GM12864 (cell line): ENCODE measurements at regions not wholly inside any gene's neighbourhood (a gene's known extent, or its start where the extent isn't known, plus 50 kb on each side); places are given as distances from the start of the nearest gene placed in this dataset.

Experiments used
- DNase-seq: peaks from one replicate; pipeline ENCODE4 v3.0.0-alpha.2; 2011; ENCODE audit warnings: low read depth
- H3K4me3 ChIP-seq: 2 replicates; pipeline ENCODE4 v1.5.1; 2011; ENCODE audit warnings: mild to moderate bottlenecking, low read depth, low read length, control low read depth
- CTCF ChIP-seq: IDR thresholded peaks from 2 replicates; pipeline ENCODE4 v1.5.1; 2011; ENCODE audit warnings: low read depth, mild to moderate bottlenecking, moderate library complexity, low read length, control low read depth, inconsistent platforms; ENCODE audit errors: missing control alignments

- H3K4me3 ChIP-seq = no peak overlapping the region
- DNase-seq = peak; percentile 3
- TF ChIP-seq CTCF = peak; percentile 52
These were observed 53.5 kb upstream of the GRIN3A start for GRCh38 chr9:101791938-101792337.

DNA sequence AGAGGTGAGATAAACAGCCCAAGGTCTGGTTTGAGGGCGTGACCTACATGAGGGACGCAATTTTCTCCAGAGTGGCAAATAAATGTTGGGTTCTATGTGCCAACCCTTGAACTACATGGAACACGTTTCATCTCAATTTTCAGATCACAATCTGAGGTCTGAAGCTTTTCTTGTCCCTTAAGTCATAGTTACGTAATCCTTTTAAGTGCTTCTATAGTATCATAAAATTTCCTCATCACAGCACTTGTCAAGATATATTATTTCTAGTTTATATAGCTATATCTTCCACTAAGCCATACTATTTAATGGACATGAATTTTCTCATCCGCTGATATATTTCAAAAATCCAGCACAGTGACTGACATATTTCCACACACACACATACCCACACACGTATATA is 53.1 kb upstream of the GRIN3A start:
- no peak for TF ChIP-seq CTCF
- no peak for DNase-seq
- H3K4me3 ChIP-seq = no peak overlapping the region
